Stimulated activated CD8-positive, alpha-beta memory T cell treated with anti-CD3 and anti-CD28 coated beads, Interleukin-15, amount 100 ng/mL, for 48 hours (primary cell): ENCODE measurements at regions not wholly inside any gene's neighbourhood (a gene's known extent, or its start where the extent isn't known, plus 50 kb on each side); places are given as distances from the start of the nearest gene placed in this dataset.
"Not testable (repeated sequence)": the region's sequence is repeated elsewhere in the genome, so short reads cannot be mapped to it uniquely, and the experiment has no call there.

ENCODE experiments used
- DNase-seq, 2 donors: peaks; one replicate each; pipeline ENCODE4 v3.0.0-alpha.2; 2020; ENCODE audit warnings: low read depth in 2 of 2

DNA sequence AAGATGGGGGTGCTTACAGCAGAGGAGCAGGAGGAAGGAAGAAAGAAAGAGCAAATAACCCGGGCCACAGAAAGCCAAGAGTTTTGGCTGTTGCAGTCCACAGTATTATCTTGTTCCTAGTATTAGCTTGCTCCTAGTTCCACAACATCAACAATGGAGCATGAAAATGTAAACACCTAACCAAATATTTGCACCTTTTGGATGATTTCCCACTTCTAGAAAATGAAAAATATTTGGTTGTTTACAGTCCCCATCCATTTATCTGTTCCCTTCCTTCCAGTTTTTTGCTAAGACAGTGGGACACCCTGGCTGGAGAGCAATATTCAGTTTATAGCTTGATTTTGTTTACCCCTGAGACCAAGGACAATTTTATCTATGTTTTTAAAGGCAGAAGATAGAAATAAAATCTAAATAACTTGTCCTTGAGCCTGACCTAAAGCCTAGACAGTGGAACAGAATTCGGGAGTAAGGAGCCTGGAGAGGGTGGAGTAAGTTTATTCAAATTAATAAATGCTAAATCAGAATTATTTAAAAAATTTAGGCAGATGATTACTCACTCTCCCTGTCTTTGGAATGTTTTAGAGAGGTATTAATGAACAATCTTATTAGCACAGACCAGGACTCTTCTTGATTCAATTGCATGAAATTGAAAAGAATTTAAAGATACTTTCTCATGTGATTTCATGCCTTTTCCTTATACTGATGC is 51.6 kb downstream of the RESF1 start:
- DNase-seq: no peak

DNA sequence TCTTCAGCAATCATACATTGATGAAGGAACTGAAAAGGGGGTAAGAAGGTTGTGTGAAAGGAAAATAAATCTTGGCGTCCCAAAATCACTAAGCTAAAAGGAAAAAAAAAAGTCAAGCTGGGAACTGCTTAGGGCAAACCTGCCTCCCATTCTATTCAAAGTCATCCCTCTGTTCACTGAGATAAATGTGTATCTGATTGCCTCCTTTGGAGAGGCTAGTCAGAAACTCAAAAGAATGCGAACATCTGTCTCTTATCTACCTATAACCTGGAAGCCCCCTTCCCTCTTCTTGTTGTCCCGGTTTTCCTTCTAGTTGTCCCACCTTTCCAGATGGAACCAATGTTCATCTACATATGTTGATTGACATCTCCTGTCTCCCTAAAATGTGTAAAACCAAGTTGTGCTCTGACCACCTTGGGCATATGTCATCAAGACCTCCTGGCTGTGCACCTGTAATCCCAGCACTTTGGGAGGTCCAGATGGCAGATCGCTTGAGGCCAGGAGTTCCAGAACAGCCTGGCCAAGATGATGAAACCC is 53.1 kb downstream of the RESF1 start:
- no peak for DNase-seq

DNA sequence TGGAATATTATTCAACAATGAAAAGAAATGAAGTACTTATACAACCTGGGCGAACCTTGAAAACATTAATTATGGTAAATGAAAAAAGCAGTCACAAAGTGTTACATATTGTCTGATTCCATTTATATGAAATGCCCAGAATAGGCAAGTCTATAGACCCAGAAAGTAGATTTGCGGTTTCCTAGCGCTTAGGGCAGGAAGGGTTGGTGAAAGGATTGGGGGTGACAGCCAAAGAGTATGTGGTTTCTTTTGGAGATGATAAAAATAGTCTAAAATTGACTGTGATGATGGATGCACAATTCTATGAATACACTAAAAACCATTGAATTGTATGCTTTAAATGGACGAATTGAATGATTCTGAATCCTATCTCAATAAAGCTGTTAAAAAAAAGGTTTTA is 55.8 kb downstream of the RESF1 start:
- DNase-seq: no peak

DNA sequence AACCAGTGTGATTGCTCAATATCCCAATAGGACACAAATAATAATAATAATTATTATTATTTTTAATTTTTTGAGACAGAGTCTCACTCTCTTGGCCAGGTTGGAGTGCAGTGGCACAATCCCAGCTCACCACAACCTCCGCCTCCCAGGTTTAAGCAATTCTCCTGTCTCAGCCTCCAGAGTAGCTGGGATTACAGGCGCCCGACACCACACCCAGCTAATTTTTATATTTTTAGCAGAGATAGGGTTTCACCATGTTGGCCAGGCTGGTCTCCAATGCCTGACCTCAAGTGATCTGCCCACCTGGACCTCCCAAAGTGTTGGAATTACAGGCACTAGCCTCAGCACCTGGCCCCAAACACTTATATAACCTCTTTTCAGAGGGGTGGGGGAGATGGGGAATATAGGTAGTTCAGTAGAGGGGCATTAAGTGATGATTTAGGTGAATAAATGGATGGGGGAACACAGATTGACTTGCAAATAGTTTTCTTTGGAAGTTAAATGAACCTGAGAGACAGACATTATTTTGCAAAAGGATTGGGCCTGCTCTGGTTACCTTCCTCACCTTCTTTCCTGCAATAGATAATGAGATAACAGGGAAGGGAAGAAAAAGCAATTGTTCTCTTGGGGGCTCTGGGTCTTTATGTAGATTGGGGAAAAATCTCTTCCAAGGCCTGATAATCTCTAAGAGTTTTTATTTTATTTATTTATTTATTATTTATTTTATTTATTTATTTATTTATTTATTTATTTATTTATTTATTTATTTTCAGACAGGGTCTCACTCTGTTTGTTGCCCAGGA is 57.7 kb downstream of the RESF1 start:
- no peak for DNase-seq

DNA sequence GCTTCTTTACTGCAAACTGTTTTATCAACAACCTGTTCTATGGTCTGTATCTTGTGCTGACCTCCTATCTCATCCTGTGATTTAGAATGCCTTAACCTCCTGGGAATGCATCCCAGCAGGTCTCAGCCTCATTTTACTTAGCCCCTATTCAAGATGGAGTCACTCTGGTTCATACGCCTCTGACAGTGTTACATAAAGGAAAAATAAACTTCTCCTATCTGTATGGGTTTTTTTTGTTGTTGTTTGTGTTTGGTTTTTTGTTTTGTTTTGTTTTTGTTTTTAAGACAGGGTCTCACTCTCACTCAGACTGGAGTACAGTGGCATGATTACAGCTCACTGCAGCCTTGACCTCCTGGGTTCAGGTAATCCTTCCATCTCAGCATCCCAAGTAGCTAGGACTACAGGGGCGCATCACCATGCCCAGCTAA is 62.1 kb downstream of the RESF1 start:
- DNase-seq: no peak

DNA sequence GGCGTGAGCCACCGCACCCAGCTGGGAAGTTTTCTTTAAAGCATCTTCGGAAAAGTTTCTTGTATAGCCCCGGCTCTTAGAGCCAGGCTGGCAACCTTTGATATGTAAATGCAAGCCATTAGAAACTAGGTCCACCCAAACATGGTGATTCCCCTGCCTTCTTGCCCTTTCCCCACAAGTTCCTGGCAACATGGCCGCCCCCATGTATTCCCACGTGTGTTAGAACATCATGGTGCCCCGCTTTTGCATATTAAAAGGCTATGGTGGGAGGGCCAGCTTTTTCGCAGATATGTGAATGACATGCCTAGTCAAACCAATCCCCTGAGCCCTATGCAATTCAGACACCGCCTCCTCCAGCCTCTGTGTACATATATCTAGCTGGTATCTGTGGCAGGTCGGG is 63.2 kb downstream of the RESF1 start:
- not testable (repeated sequence) for DNase-seq

DNA sequence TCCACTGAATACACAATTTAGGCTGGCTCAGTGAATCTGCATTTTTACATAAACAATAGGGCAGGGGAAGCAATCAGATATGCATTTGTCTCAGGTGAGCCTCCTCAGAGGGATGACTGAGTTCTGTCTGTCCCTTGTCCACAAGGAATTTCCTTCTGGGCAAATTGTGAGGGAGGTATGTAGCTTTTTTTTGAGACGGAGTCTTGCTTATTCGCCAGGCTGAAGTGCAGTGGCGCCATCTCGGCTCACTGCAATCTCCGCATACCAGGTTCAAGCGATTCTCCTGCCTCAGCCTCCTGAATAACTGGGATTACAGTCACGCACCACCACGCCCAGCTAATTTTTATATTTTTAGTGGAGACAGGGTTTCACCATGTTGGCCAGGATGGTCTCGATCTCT is 64.6 kb downstream of the RESF1 start:
- not testable (repeated sequence) for DNase-seq

DNA sequence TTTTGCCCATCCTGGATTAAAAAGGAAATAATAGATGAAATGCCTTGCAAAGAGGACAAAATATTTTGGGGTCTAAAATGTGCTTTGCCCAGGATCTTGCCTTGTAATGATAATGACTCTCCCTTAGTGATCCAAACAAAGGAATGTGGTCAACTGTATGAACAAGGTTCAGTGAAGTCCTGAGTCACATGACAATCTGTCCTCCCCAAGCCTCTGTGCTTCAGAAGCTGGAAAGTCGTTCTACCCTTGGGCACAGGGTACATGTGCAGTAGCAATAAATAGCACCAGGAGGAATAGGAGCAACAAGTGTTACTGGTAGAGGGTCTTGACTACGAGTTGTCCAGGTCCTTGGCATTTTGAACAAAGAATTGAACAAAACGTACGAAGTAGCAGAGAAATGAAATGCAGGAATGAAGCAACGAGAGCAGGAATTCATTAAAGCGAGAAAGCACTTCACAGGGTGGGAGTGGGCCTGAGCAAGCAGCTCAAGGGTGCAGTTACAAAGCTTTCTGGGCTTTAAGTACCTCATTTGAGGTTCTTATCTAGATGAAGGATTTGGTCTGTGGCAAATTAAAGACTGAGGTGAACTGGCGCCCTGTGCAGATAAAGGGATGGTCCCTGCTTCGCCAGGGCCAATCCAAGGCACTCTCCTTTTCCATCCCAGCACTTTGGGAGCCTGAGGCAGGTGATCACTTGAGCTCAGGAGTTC is 65.8 kb downstream of the RESF1 start:
- no peak for DNase-seq

DNA sequence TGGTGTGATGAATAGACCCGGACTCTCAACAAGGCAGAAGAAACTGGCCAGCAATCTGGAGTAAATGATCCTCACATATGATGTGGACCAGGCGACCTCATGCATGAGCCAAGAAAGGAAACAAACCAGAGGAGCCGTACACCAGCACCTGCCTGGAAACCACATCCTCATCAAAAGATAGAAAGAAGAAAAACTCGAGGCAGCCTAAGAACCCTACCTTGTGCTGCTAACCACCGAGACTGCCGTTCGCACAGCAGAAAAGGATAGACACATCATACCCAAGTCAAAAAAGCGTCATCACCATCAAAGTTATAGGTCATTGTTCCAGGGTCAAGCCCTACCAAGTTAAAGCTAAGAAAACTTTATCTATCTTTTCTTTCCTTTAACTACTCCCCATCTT is 66.7 kb downstream of the RESF1 start:
- peak; percentile 26 to 42 for DNase-seq

DNA sequence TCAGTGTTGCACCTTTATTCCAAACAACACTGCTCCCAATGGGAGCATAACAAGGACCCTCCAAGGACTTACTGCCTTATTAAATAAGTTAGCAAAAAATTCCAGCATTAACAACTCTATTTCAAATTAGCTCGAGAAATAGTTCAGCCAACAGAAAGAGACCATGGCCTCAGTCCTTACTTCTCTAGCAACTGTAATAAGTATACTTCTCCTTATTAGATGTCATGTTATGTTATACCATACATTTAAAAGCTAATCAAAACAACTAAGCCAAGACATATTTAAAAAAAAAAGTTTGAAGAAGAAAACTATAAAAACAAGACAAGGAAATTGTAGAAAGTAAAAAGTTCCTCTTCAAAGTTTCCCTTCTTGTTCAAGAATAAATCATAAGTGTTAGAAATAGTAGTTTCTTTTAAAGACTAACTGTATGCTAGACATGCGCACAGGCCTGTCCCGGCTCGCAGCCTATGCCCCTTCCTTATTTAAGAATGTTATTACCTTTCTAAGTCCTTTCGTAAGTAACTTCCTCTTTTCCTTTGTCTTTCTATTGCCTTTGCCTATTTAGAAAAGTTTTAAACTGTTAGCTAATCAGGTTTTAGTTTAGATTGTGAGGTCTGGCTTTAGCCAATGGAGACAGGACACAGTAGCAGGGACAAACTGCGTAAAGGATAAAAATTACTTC is 68.6 kb downstream of the RESF1 start:
- no peak for DNase-seq

DNA sequence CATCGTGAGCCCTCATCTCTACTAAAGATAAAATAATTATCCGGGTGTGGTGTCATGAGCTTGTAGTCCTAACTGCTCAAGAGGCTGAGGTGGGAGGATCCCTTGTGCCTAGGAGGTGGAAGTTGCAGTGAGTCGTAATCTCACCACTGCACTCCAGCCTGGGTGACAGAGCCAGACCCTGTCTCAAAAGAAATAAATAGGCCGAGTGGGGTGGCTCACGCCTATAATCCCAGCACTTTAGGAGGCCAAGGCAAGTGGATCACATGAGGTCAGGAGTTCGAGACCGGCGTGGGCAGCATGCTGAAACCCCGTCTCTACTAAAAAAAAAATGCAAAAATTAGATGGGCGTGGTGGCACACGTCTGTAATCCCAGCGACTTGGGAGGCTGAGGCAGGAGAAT is 70.9 kb downstream of the RESF1 start:
- DNase-seq: no peak

DNA sequence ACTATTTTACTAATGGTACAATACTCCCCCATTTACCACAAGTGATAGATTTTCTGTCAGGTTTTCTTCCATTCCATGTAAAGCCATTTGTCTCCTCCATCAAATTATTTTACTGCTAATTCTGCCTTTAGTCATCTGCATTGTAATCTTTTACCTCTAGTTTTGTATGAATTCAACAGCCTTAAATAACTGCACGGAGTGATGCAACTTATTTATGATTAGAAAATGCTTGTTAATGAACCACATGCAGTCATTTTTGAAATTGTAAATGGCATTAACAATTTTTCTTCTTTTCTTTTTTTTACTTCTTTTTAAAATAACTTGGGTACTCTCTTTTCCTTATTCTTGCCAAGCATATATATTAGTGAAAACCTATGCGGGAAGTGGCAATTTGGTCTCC is 71.5 kb downstream of the RESF1 start:
- no peak for DNase-seq

DNA sequence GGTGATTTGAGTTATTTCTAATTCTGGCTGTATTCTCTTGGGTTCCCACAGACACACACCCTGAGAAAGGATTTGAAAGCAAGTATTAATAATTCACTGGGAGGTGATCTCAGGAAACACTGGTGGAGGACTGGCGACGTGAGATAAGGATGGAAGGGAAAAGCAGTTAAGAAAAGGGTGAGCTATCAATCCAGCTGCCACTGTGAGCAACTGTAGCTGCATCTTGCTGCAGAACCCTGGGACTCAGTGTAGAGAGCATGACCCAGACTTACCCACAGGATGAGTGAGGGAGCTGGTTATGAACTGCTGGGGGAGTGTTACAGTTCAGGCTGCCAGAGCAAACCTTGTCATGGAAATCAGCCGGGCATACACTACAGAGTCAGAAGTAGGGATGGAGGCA is 71.9 kb downstream of the RESF1 start:
- no peak for DNase-seq

DNA sequence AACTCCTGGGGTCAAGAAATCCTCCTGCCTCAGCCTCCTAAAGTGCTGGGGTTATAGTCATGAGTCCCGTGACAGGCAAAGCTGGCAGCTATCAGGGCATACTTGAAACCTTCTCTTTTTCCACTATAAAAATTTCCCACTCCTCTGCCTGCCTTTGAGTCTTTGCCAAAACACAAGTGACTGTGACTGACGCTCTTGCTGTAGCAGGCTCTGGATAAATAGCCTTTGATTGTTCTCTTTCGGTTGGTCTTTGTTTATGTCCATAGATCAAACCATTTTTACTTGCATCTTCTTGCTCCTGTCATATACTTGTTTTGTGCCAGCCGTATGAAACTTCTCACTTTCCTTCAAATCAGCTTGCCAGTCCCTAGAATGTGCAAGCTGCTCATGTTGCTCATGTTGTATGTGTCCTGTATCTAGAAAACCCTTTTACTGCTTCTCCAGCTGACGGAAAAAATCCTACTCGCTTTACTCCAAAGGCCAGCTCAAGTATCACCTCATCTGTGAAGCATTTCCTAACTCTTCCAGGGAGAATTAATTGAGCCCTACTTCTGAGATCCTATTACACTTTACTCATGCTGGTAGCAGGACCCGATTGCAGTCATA is 73.1 kb downstream of the RESF1 start:
- DNase-seq: no peak

DNA sequence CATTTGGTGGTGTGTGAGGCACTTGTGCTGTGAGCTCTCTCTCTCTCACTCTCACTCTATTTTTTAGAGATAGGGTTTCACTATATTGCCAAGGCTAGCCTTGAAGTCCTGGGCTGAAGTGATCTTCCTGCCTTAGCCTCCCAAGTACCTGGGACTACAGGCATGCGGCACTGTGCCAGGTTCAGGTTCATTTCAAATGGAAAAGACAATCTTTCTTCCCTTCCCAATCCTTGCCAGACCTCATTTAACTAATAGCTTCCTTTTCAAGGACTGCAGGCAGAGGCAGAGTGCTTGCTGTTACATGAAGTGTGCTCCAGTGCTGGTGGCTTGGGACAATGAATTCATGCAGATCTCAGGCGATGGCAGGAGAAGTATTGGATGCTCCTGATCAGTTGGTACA is 73.2 kb upstream of the BICD1 start:
- DNase-seq: no peak

DNA sequence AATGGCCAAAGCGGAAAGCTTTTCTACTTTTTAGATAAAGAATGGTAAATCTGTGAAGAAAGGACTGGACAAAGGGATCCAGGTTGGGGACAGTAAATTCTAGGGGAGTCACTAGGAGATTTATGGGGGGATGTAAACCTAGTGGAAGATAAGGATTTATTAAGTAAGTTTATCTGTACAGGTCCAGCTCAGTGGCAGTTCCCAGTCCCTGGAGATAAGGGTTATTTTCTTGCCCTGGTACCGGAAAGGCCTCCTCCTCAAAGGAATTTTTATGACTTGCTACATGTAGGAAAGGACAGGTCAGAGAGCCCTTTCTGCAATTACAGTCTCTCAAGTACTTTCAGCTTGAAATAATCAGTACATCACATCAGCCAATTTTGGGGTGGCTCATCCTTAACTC is 72.6 kb upstream of the BICD1 start:
- DNase-seq: no peak

DNA sequence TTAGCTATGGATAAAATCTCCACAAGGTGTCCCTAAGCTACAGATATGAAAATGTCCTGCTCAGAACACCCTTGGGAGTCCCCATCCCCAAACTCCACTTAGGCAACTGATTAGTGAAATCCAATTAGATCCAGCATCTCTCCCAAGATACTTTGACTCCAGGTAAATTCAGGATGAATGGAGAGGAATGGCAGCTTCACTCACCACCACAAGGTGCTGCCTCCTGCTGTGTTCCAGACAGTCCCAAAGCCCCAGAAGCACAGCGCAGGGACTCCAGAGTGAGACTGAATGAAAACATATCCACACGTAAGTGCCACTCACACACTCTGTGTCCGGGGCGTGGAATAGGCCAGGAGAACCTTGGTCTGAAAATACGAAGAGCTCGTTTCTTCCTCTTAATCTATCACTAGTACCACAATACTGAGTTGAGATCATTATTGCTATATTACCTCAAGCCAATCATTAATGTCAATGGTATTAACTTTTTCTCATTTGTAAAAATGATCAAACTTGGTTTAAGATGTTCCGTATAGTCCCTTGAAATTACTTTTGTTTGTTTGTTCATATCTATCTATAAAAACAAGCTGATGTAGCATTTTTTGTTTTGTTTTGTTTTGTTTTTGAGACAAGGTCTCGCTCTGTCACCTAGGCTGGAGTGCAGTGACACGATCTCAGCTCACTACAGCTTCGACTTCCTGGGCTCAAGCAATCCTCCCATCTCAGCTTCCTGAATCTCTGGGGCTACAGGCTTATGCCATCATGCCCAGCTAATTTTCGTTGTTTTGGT is 70.0 kb upstream of the BICD1 start:
- no peak for DNase-seq

DNA sequence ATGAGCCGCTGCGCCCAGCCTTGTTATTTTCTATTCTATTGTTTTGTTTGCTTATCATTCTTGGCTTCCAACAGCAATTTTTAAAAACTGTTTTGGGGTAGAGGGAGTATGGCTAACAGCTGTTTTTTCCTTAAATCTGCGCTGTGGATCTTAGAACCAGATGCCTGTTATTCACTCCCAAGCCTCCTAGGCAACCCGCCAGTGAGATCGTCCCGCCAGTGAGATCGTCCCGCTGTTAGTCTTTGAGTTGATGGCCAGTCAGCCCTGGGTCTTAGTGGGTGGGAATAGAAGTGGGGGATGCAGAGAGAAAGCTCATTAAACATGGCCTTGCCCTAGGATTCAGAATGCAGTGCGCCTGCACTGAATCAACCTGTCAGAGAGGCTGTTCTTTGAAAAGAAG is 67.3 kb upstream of the BICD1 start:
- DNase-seq: no peak

DNA sequence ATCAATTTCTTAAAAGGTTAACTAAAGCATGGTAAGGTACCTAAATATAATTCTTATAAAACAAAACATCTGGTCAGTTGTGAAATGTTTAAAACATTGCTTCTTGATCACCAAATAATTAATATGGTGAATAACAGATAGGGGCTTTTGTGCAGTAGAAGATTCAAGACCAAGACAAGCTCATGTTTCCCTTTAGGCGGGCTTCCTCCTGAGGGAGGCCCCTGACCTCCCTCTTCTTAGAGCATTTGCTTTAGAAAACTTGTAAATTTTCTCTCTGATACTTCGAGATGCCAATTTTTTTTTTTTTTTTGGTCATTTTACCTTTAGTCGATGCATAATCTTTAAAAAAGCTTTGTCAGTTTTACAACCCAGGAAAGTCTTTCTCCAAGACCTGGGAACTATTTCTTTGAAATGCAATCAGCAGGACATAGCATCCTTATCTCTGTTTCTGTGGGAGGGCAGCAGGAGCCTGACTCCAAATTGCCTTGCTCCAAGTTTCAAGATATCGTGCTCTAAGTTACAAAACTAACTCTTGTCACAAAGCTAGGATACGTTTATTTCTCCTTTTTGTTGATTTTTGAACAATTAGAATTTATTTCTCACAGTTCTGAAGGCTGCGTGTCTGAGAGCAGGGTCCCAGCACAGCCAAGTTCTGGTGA is 66.6 kb upstream of the BICD1 start:
- DNase-seq: no peak

DNA sequence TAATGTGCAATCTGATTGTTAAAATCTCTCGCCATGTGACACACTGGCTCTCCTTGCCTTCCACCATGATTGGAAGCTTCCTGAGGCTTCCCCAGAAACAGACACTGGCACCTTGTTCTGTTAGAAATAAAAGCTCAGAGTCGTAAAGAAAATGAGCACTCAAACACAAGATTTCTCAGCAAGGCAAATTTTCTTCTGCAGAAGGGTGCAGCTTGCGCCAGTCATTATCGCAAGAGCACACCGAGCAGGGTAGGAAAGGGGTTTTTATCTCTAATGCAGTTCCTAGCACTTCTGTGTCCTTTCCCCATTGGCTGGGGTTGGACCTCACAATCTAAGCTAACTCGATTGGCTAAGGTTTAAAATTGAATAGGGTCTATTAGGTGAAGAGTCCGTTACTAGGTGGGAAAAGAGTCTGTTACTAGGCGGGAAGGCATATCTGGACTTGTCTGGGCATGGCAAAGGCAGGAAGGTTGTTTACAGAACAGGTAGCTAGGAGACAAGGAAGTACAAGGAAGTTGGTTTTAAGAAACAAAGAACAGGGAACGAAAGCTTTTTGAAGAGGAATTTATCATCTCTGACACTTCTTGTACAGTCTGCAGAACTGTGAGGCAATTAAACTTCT is 62.6 kb upstream of the BICD1 start:
- DNase-seq: no peak
